ENCODE measurements at regions not wholly inside any gene's neighbourhood (a gene's known extent, or its start where the extent isn't known, plus 50 kb on each side); places are given as distances from the start of the nearest gene placed in this dataset.
"Not testable (repeated sequence)": the region's sequence is repeated elsewhere in the genome, so short reads cannot be mapped to it uniquely, and the experiment has no call there.

DNA sequence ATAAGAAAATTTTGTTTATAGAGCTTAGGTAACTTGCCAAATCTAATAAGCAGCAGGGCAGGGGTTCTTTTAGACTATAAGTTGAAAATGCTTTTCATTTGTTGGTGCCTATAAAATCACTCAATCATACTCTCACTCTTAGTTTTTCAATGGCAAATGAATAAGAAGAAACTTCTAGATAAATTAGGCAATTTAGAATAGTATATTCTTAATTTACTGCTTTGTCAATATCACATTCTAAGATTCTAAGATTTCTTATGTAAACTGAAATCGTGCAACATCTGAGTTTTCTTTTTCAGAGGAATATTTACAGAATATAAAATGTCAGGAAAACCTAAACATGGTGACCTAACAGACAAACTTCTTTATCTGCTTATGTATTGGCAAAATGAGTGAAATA, 849.0 kb downstream of the DTWD2 start:
- no peak overlapping the region for H3K27ac Mint-ChIP-seq
- no peak overlapping the region for H3K4me3 Mint-ChIP-seq
- no peaks in the 10 kb centered on the region for H3K36me3 Mint-ChIP-seq (ENCODE audit: low read depth)
- H3K9me3 Mint-ChIP-seq, result no peaks in the 10 kb centered on the region
- H3K4me1 Mint-ChIP-seq (ENCODE audit: low read depth), result no peaks in the 10 kb centered on the region
- H3K27me3 Mint-ChIP-seq (ENCODE audit: low read depth), result no peaks in the 10 kb centered on the region

GRCh38 chr5:118126159-118126558, 862.2 kb downstream of the DTWD2 start:
- Mint-ChIP-seq H3K4me3 (no peak overlapping the region), H3K27ac (no peak overlapping the region), H3K9me3 (no peaks in the 10 kb centered on the region), H3K36me3 (ENCODE audit: low read depth) (no peaks in the 10 kb centered on the region), H3K4me1 (ENCODE audit: low read depth) (no peaks in the 10 kb centered on the region), H3K27me3 (ENCODE audit: low read depth) (no peaks in the 10 kb centered on the region)

DNA sequence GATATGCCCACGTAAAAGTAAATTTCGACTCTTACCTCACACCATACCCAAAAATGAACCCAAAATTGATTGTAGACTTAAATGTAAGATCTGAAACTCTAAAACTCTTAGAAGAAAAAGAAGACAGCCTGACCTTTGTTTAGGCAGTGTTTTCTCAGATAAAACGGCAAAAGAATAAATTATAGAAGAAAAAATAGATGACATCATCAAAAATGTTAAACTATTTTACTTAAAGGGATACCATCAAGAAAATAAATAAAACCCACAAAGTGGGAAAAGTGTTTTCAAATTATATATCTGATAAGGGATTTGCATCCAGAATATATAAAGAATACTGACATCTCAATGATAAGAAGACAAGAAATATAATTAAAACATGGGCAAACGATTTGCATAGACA, 862.7 kb downstream of the DTWD2 start:
- no peaks in the 10 kb centered on the region for H3K4me1 Mint-ChIP-seq (ENCODE audit: low read depth)
- no peak overlapping the region for H3K4me3 Mint-ChIP-seq
- H3K36me3 Mint-ChIP-seq (ENCODE audit: low read depth), result no peaks in the 10 kb centered on the region
- no peaks in the 10 kb centered on the region for H3K27me3 Mint-ChIP-seq (ENCODE audit: low read depth)
- H3K27ac Mint-ChIP-seq, result no peak overlapping the region
- H3K9me3 Mint-ChIP-seq, result no peaks in the 10 kb centered on the region

DNA sequence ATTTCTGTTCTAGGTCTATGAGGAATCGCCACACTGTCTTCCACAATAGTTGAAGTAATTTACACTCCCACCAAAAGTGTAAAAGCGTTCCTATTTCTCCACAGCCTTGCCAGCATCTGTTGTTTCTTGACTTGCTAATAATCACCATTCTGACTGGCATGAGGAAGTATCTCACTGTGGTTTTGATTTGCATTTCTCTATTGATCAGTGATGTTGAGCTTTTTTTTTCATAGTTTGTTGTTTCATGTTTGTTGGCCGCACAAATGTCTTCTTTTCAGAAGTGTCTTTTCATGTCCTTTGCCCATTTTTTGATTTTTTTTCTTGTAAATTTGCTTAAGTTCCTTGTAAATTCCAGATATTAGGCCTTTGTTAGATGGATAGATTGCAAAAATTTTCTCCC, 867.1 kb downstream of the DTWD2 start:
- H3K27me3 Mint-ChIP-seq (ENCODE audit: low read depth), result no peaks in the 10 kb centered on the region
- H3K27ac Mint-ChIP-seq, result no peak overlapping the region
- H3K36me3 Mint-ChIP-seq (ENCODE audit: low read depth), result no peaks in the 10 kb centered on the region
- no peak overlapping the region for H3K4me3 Mint-ChIP-seq
- H3K4me1 Mint-ChIP-seq (ENCODE audit: low read depth), result no peaks in the 10 kb centered on the region
- H3K9me3 Mint-ChIP-seq, result no peaks in the 10 kb centered on the region

- Mint-ChIP-seq H3K4me3 (no peak overlapping the region), H3K36me3 (ENCODE audit: low read depth) (no peaks in the 10 kb centered on the region), H3K27ac (no peak overlapping the region), H3K9me3 (no peaks in the 10 kb centered on the region), H3K4me1 (ENCODE audit: low read depth) (no peaks in the 10 kb centered on the region), H3K27me3 (ENCODE audit: low read depth) (no peaks in the 10 kb centered on the region)
These were observed 872.6 kb downstream of the DTWD2 start for GRCh38 chr5:118115791-118116190.

- Mint-ChIP-seq H3K4me1 (ENCODE audit: low read depth) (no peaks in the 10 kb centered on the region), H3K27me3 (ENCODE audit: low read depth) (no peaks in the 10 kb centered on the region), H3K36me3 (ENCODE audit: low read depth) (no peaks in the 10 kb centered on the region), H3K27ac (no peak overlapping the region), H3K9me3 (peaks cover 4% of the 10 kb centered on the region), H3K4me3 (no peak overlapping the region)
These were observed 876.4 kb downstream of the DTWD2 start for GRCh38 chr5:118111956-118112355.

DNA sequence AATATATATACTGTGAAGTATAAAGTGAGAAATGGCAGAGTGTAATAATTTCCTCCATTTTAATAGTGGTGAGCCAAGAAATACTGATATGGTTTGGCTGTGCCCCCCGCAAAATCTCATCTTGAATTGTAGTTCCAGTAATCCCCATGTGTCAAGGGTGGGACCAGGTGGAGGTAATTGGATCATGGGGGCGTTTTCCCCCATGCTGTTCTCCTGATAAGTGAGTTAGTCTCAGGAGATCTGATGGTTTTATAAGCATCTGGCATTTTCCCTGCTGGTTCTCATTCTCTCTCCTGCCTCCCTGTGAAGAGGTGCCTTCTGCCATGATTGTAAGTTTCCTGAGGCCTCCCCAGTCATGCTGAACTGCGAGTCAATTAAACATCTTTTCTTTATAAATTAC, 881.1 kb downstream of the DTWD2 start:
- peaks cover 11% of the 10 kb centered on the region for H3K9me3 Mint-ChIP-seq
- H3K4me1 Mint-ChIP-seq (ENCODE audit: low read depth); H3K36me3 Mint-ChIP-seq (ENCODE audit: low read depth); H3K27me3 Mint-ChIP-seq (ENCODE audit: low read depth); H3K27ac Mint-ChIP-seq; H3K4me3 Mint-ChIP-seq: not testable (repeated sequence)

GRCh38 chr5:118098716-118099115, 889.6 kb downstream of the DTWD2 start:
- H3K27ac Mint-ChIP-seq, result no peak overlapping the region
- H3K4me1 Mint-ChIP-seq (ENCODE audit: low read depth), result no peaks in the 10 kb centered on the region
- H3K36me3 Mint-ChIP-seq (ENCODE audit: low read depth), result no peaks in the 10 kb centered on the region
- H3K4me3 Mint-ChIP-seq, result no peak overlapping the region
- no peaks in the 10 kb centered on the region for H3K27me3 Mint-ChIP-seq (ENCODE audit: low read depth)
- no peaks in the 10 kb centered on the region for H3K9me3 Mint-ChIP-seq

DNA sequence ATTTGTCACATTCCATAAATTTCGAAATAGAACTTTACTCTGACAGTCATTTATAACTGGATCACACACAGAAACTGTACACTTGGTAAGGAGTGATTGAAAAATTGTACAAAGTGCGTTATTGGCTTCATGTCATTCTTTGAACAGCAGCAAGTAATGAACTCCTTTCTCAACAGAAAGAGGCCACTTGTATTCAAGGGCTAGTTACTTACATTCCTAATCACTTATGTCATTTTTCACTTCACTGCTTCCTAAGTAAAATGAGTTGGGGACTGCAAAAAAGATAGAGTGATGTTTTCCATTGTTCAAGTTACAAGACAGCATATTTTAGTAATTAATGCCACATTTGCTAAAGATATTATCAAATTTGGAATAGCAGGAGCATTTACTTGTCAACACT, 893.2 kb downstream of the DTWD2 start:
- Mint-ChIP-seq H3K36me3 (ENCODE audit: low read depth) (no peaks in the 10 kb centered on the region), H3K4me1 (ENCODE audit: low read depth) (no peaks in the 10 kb centered on the region), H3K27ac (no peak overlapping the region), H3K4me3 (no peak overlapping the region), H3K9me3 (no peaks in the 10 kb centered on the region), H3K27me3 (ENCODE audit: low read depth) (no peaks in the 10 kb centered on the region)

DNA sequence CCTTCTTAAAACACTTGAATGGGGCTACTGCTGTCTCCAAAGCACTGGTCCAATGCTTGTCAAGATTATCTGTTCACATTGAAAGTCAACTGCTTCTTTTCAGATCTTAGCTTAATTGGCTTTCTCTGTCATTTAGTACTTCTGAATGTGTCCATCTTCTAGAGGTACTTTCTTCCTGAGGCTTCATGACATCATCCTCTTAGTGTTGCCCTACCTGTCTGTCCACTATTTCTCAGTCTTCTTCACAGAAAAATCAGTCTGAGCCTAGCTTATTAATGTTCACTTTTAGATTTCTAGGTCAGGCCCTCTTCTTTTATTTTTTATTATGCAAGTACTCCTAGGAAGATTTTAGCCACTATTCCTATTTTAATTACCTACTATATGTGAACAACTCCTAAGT, 899.9 kb downstream of the DTWD2 start:
- Mint-ChIP-seq H3K9me3 (peaks cover 8% of the 10 kb centered on the region), H3K4me1 (ENCODE audit: low read depth) (no peaks in the 10 kb centered on the region)

DNA sequence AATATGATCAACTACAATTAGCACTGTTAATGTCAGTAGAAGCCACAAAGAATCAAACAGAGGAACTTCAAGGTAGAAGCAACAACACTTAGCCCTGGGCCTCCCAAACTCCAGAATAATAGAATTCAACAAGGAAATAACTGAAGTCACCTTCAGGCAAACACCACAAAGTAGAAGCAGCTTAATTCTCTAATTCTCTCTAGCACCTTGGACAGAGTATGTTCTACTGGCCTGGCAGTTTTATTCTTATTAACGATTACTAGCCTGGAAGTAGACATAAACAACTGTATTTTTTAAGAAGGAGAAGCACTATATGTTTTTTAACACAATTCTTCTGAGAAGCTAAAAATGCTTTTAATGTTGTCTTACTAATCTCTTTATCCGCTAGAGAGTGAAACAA, 911.9 kb downstream of the DTWD2 start:
- Mint-ChIP-seq H3K27me3 (ENCODE audit: low read depth) (no peaks in the 10 kb centered on the region), H3K9me3 (peaks cover 28% of the 10 kb centered on the region), H3K4me3 (no peak overlapping the region), H3K36me3 (ENCODE audit: low read depth) (no peaks in the 10 kb centered on the region), H3K4me1 (ENCODE audit: low read depth) (no peaks in the 10 kb centered on the region), H3K27ac (no peak overlapping the region)

More for the DNA sequence above, 899.9 kb downstream of the DTWD2 start:
- Mint-ChIP-seq H3K4me3 (no peak overlapping the region), H3K27me3 (ENCODE audit: low read depth) (no peaks in the 10 kb centered on the region), H3K36me3 (ENCODE audit: low read depth) (no peaks in the 10 kb centered on the region), H3K27ac (no peak overlapping the region)

GRCh38 chr5:118070041-118070440, 918.3 kb downstream of the DTWD2 start:
- H3K27ac Mint-ChIP-seq, result no peak overlapping the region
- peaks cover 7% of the 10 kb centered on the region for H3K9me3 Mint-ChIP-seq
- no peaks in the 10 kb centered on the region for H3K36me3 Mint-ChIP-seq (ENCODE audit: low read depth)
- H3K4me1 Mint-ChIP-seq (ENCODE audit: low read depth), result no peaks in the 10 kb centered on the region
- no peak overlapping the region for H3K4me3 Mint-ChIP-seq
- H3K27me3 Mint-ChIP-seq (ENCODE audit: low read depth), result no peaks in the 10 kb centered on the region

DNA sequence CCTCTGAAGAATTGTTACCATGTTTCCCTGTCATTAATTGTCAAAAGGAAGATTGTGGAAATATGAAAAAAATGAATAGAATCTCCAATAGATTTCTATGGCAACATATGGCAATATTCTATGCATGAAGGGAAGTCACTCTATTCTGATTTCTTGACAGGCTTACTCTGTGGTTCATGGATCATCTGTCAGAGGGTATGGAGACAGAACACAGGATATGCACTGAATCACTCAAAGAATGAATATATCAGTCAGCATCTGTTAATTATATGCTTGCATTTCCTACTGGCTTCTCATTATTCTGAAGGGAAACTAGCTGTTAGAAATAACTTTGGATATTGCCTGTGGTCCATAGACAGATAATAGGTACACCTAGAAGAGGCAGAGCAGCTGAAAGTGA, 918.9 kb downstream of the DTWD2 start:
- H3K36me3 Mint-ChIP-seq (ENCODE audit: low read depth), result no peaks in the 10 kb centered on the region
- no peak overlapping the region for H3K4me3 Mint-ChIP-seq
- no peaks in the 10 kb centered on the region for H3K4me1 Mint-ChIP-seq (ENCODE audit: low read depth)
- H3K27ac Mint-ChIP-seq, result no peak overlapping the region
- no peaks in the 10 kb centered on the region for H3K27me3 Mint-ChIP-seq (ENCODE audit: low read depth)
- H3K9me3 Mint-ChIP-seq, result peaks cover 13% of the 10 kb centered on the region

DNA sequence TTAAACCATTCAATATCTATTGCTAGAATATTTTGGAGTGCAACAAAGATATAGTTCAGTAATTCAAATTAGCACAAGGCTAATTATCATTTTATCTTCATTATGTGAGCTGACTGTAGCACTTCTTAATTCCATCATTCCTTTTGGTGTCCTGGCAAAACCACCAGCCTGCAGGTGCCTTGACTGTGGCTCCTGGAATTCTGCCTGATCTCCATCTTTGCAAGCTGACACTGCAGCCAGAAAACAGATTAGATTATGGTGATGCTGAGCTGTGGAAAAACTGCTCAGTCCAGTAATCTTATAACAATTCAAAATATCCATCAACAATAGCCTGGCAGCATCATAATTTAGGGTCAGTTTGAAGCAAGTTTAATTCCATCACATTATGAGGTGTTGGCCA, 919.5 kb downstream of the DTWD2 start:
- H3K27me3 Mint-ChIP-seq (ENCODE audit: low read depth), result no peaks in the 10 kb centered on the region
- no peak overlapping the region for H3K4me3 Mint-ChIP-seq
- H3K4me1 Mint-ChIP-seq (ENCODE audit: low read depth), result no peaks in the 10 kb centered on the region
- H3K27ac Mint-ChIP-seq, result no peak overlapping the region
- peaks cover 14% of the 10 kb centered on the region for H3K9me3 Mint-ChIP-seq
- no peaks in the 10 kb centered on the region for H3K36me3 Mint-ChIP-seq (ENCODE audit: low read depth)

- not testable (repeated sequence) for H3K27ac Mint-ChIP-seq; H3K4me3 Mint-ChIP-seq; H3K27me3 Mint-ChIP-seq (ENCODE audit: low read depth); H3K36me3 Mint-ChIP-seq (ENCODE audit: low read depth); H3K4me1 Mint-ChIP-seq (ENCODE audit: low read depth)
- peaks cover 17% of the 10 kb centered on the region for H3K9me3 Mint-ChIP-seq
These were observed 924.5 kb downstream of the DTWD2 start for GRCh38 chr5:118063836-118064235.

- no peak overlapping the region for H3K27ac Mint-ChIP-seq
- peaks cover 17% of the 10 kb centered on the region for H3K9me3 Mint-ChIP-seq
- H3K4me1 Mint-ChIP-seq (ENCODE audit: low read depth), result no peaks in the 10 kb centered on the region
- H3K36me3 Mint-ChIP-seq (ENCODE audit: low read depth), result no peaks in the 10 kb centered on the region
- no peak overlapping the region for H3K4me3 Mint-ChIP-seq
- H3K27me3 Mint-ChIP-seq (ENCODE audit: low read depth), result no peaks in the 10 kb centered on the region
These were observed 927.5 kb downstream of the DTWD2 start for GRCh38 chr5:118060833-118061232.
